Inferior parietal cortex (tissue), 1 donor: ENCODE measurements at regions not wholly inside any gene's neighbourhood (a gene's known extent, or its start where the extent isn't known, plus 50 kb on each side); places are given as distances from the start of the nearest gene placed in this dataset.

Experiments
- DNase-seq: peaks from one replicate; pipeline ENCODE4 v3.0.0-alpha.2; 2016; ENCODE audit errors: extremely low spot score

DNA sequence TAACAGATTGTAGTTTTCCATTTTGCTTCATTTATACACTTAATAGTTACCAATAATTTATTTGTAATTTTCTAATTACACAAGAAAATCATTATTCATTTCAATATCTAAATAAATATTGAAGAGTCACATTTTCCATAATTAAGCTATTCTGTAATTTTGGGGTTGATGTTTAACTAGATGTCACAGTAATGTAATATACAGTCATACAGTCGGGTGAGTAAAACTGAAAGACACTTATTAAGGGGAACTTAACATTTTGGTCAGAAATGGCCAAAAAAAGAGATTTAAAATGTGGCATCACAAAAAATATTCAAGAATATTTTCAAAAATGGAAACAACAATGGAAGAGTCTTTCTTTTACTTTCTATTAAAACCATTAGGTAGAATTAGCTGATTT is 1080.3 kb downstream of the ARAP2 start:
- no peak for DNase-seq

DNA sequence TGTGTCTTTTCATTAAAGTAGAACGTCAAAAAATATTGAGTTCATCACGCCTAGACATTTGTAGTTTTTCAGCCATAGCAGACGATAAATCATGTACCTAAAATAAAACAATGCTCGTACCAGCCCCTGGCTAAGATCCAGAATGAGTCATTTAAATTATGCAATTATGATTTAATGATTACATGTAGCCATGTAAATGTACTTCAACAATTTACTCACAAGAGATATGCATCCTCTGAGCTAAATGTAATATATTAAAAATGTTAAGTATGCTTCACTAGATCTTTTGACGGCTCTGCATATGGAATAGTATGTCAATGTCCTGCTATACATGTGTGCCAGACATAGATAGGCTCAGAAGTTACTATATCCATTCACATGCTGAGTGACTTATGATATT is 1077.8 kb downstream of the ARAP2 start:
- no peak for DNase-seq

DNA sequence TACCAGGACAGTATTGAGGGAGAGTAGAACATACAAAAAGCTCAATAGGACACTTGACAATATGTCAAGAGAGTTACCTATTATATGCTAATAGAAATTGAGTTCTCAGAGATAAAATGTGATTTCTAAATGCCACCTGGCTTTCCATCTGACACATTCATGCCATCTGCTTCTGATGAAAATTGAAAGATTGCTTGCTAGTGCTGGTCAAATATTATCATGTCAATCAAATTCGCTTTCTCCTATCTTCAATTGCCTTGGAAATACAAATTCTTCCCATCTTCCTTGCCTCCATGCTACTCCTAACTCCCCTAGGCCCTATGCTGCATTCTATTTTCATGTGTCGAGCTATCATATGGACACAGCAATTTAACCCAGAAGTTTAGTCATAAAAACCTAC is 1076.9 kb downstream of the ARAP2 start:
- DNase-seq: no peak

DNA sequence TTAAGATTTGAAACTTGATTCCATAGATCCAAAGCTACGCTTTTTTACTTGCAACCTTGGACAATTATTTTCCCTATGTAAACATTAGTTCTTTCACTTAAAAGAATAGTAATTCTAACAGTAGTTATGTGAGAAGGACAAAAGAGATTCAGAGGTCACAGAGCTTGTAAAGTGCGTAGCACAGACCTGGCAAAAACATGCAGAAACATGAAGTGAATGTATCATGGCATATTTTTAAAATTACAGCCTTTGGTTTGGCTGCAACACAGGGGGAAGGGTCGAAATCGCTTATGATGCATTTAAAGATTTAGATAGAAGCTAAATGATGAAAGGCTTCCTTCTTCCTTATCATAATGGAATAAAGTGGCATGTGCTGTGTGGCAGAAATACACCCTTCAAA is 1068.8 kb downstream of the ARAP2 start:
- DNase-seq: no peak

DNA sequence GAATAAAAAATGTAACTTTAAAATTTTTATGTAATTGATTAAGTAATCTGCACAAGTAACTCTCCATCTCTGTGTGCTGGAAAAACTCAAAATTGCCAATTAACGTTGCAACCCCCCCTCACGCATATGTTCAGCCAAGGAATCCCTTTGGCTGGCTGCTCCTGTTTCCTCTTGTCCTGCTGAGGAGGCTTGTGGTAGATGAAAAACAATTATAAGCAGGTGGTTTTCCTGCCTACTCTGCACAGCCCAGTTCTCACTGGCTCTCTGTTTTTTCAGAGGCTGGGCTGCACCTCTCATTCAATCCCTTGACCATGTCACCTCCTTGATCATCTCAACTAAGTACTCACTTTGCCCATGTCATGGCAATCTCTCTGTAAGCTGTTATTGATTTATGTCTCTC is 1068.4 kb downstream of the ARAP2 start:
- DNase-seq: no peak

DNA sequence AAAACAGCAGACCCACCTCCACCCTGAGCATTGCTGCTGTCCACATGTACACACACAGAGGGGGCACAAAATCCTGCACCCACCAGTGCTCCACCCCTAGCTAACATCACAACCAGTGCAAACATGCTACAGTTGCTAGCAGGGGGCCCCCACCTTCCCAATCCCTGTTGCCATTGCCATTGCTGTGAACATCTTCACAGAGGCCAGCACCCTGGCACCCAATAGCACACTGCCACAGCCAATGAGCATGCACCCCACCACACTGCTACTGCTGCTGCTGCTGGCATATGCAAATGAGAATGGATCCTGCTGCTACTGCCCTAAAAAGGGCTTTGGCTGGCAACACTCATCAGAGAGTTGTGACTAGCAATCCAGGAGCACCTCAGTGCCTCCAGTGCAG is 1061.9 kb downstream of the ARAP2 start:
- DNase-seq: no peak

DNA sequence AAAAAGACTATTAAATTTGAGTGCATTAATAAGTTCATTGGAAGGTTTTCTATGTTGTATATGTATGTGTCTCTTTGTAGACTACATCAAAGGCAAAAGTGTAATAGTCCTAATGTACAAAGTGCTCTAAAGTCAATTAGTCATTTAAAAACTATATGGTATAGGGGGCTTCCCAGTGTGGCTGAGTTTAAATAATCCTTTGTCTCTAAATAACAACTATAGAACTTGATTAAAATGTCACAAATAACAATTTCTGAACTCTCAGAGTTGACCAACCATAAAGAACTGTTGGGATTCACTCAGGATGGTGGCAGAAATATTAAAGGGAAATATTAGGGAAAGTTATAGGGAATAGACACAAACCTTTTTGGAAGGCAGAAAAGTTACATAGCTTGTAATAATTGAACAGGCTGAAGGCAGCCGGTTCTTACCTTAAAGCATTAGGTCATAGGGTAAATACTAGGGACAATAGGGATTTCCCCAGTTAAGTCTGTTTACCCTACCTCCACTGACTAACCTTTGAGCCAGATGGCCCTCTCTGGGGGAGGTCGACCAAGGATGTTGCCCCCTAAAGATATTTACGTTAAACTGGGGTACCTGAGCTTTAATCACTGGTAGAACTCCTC is 1054.2 kb downstream of the ARAP2 start:
- no peak for DNase-seq

DNA sequence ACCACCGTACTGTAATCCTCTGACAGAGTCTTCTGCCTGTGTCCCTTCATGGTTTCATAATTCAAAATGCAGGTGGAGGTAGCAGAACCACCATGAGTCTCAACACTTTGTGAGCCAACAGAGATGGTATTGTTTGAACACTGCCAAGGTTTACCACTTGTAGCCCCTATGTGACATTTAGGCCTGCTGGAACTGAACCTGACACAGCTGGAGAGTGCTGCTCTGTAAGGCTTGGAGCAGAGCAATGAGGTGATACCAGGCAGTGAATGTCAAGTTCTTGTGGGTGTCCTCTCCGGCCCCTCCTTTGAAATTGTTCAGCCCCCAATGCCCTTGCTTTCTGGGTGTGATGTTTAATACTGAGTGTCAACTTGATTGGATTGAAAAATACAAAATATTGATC is 1042.9 kb downstream of the ARAP2 start:
- no peak for DNase-seq

DNA sequence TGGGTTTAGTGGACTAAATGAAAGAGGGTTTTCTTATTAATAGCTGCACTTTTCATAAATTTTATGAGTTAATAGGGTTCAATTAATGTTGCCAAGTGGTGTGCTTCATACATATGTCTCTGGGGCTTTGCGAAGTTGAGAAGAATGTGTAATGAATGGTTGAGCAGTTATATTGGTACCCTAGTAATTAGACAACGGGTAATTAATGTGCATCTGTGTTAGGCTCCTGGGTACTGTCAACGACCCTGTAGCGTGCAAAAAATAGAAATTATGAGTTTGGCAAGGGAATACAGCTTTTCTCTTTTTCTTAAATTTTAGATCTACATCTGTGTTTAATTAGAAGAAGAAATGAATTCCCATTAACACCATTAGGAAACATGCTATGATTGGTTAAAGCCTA is 1027.7 kb downstream of the ARAP2 start:
- no peak for DNase-seq

DNA sequence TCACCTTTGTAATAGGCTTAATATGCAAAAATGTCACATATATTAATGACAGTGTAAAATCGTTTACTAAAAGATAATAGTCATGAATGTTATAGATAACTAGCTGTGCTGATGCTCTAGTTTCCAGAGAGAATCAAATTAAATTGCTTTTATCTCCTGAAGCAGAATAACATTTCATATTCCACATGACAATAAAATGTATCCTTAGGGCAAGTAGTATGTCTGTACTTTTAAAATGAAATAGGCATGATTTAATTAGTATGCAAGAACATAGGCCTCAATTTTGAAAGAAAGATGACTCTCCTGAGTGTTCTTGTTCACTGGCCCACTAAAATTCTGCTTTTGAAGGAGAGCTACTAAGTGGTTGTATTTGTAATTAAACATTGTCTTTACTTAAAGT is 1027.0 kb downstream of the ARAP2 start:
- DNase-seq: no peak

DNA sequence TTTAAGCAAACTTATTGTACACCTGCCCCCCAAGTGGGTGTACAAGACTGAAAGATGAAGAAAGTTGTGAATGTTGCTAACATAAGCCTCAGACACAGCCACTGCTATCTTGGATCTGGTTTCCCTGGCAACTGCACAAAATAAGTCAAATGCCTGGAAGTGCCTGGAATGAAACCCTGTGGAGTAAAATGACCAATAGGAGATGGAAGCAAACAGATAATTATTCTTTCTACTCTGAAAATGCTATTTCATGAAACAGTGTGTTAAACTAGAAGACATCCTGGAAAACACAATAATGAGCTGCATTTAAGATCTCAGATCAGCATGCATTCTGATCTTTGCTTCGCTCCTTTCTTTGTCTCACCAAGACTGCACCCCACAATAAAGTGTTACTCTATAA is 1016.0 kb downstream of the ARAP2 start:
- no peak for DNase-seq

DNA sequence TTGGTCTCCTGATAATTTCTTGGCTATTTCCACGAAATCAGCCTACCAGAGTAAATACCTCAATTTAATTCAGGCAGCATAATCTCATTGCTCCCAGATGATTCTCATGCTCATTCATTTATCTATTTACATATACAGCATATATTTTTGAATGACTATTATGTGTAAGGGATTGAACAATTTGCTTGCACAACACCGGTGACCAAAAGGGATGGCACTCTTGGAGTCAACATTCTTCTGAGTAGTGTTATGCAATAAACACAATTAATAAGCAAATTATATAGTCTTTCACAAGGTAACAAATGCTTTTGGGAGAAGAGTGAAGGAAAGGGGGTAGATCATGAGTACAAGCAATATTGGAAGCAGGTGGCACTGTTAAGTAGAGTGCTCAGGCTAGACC is 1015.3 kb downstream of the ARAP2 start:
- no peak for DNase-seq

DNA sequence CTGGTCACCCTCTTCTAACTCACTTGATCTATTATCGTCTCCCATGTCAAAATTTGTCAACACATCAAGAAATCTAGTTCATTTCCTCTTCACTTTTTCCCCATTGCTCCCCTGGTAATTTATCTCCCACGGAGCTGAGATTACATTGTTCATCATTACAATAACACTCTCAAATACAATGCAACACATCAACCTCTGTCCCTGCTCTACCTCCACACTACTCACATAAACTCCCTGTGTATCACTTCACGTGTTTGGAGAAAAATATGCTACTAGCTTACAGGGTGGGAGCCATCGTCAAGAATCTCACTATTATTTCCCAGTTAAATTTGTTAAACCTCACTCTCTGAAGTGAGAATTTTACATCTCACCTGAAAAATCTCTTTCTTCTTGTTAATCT is 1006.4 kb downstream of the ARAP2 start:
- DNase-seq: no peak

DNA sequence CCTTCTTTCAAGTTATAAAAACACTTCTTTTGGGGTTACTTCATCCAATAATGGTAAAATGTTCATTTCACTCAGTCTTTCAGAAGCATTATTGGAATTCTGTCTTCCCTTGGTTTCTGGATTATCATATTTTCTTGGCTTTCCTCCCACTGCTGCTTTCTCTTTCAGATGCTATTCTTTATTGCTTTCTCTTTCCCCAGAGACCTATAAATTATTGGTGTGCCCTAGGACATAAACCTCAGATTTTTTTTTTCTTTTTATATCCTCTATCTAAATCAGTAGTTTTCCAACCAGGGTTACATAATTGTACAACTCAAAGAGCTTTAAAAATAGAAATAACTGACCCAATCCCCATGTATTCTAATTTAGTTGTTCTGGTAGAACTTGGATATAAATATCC is 1005.5 kb downstream of the ARAP2 start:
- peak; percentile 12 for DNase-seq

DNA sequence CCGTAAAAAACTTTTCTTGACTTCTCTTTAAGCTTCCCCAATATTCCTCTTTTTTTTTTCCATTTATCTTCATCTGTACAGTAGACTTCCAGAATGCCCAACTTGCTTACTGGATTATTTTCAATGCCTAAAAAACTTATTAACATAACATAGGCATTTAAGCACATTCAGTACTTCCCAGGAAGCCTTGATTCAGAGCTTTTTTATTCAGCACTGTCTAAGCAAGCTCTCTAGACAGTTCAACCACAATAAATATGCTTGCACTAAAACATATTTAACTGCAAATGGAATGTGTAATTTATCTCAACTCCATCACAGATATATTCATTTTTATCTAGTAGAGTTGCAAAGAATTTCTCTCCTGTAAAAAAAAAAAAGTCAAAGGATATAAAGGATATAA is 997.8 kb downstream of the ARAP2 start:
- no peak for DNase-seq

DNA sequence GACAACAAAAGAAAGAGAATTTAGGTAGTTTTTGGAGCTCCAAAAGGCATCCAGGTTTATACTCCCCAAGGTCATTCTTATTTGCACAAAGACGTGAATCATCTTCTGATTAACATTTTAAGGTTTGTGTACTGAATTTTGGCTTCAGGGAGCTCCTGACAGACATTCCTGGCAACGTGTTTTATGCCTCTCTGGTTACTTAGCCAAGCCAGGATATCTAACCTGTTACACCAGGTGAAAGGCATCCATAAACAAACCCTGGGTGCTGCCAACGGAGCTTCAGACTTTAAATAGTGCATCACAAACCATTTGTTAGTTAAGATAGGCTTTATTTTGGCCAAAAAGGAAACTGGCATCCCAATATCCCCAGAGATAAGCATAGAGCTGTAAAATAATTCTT is 997.3 kb downstream of the ARAP2 start:
- no peak for DNase-seq

DNA sequence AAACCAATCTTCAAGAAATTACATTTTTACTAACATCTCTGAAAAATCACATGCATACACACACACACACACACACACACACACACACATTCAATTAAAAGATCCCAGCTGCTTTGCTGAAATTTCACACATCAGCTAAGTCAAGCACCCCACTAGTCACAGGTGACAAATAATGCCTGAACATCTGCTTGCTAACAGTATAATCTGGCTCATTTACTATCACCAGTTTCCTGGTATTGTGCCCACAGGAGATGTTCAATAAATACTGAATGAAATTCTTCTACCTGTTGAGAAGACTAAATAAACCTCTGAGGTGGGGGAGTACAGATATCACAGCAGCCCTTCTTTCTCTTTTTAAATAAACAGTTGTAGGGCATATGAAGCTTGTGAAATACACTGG is 994.0 kb downstream of the ARAP2 start:
- DNase-seq: no peak

DNA sequence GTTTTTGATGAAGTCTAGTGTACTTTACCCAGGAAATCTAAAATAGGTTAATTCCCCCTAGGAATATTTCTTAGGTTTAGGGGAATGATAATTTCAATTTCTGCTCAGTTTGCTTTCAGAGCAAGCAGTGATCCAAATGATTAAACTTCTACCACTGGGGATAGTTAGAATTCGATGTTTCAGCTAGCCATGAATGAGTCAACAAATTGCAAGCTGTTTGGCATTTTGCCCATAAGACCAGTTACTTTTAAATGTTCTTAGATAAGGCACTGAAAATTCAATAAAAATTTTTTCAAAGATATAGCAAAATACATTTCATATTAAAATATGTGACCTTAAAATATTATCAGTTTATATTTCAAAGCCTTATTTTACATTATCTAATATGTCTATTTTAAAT is 993.6 kb downstream of the ARAP2 start:
- DNase-seq: no peak

DNA sequence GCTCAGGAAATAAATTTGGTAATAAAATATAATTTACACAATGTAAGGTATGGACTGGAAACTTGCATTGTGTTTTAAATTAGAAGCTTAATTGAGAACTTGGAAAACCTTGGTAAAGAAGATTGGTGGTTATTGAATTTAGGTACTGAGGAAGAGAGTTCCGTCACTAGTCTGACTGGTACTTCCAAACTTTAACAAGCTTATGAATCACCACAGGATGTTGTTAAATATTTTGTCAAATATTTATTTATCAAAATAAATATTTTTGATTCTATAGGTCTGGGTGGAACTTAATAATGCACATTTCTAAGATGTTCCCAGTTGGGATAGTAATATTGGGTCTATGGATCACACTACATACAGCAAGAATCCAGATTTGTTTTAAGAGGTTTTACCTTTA is 992.2 kb downstream of the ARAP2 start:
- DNase-seq: no peak

DNA sequence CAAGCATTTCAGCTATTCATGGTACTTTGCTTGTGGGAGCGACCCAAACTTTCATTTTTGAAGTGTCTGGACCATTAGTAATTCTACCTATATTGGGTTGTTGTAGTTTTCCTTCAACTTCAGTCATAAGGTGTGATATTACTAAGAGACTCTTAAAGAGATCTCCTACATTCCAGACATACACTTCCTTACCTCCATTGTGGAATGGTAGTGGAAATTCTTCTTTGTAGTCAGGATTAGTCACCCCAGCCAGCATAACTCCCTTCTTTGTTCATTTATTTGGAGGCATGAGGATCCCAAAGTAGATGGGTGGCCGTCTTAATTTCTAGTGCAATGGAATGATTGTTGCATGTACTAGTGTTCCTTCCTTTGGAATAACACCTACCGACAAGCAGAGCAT is 991.4 kb downstream of the ARAP2 start:
- DNase-seq: no peak

DNA sequence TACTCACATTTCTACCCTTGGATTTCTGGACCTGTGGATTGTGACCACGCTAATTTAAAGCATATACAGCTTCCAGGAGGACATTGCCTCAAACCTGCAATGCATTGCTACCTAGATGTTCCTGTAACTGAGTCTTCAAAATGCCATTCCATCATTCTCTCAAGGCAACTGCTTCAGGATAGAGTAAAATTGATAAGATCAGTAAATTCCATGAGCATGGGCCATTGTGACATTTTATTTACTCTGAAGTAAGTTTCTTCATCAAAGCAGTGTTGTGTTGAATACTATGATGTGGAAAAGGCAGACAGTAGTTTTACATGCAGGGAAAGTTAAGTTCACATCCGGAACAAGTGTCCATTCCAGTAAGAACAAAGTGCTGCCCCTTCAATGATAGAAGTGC is 991.0 kb downstream of the ARAP2 start:
- no peak for DNase-seq

DNA sequence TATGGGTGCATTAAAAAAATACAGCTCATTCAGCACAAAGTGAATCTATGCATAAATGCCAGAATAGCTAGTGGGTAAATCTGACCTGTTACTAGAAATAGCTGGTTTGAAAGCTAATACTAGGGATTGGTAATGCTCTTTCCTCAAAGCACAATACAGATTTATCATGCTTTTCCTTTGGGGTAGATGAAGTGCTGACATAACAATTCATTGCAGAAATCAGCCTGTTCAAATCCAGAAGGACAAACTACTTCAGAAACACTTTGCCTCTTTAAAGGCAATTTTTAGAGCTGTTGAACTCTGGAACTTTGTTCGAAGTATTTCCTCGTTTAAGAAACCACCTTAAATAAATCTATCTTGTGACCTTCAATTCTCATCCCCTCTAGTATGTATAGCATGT is 957.9 kb downstream of the ARAP2 start:
- no peak for DNase-seq

DNA sequence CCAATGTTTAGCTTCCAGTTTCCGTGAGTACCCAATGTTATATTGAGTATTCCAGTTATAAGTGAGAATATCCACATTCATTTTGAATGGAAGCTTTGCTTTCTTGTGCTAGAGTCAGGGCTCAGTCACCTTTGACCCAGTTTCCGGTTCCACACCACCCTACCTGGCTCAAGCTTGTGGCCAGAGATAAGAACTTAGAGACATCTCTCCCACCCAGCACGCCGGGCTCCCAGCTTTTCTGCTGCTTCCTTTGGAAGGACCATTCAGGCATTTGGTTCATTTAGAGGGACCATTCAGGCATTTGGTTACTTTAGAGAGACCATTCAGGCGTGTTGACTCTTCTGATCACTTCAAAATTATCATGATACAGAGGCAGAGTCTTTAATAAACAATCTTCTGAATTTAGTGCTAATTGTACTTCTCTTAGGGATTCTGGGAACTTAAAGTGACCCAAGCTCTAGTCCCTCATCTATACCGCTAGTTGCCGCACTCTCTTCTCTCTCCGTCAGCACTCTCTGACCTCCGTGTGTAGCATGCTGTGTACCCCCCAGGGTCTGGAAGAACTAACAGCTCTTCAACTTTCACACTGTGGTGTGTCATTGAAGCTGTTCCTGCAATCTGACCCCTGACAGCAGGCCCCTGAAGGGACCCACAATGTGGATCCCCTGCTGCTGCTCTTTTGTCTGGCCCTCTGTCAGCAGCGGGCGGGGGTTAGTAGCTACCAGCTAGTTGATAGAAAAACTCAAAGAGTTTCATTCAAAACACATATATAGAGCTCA is 943.1 kb downstream of the ARAP2 start:
- no peak for DNase-seq

DNA sequence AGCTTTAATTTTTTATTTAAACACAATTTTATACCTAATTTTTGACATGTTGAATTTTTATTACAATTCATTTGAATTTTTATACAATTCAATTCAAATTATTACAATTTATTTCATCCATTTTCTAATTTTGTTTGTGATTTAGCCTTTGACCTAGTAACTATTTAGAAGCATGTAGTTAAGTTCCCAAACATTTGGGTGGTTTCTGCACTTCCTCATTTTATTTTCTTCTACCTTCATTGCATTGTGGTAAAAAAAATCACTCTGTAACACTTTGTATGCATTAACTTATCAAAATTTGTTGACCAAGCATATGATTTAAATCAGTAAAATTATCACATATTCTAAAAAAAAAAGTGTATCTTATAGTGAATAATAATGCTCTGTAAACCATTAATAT is 928.9 kb downstream of the ARAP2 start:
- no peak for DNase-seq
